GM21723 (cell line): ENCODE measurements at regions not wholly inside any gene's neighbourhood (a gene's known extent, or its start where the extent isn't known, plus 50 kb on each side); places are given as distances from the start of the nearest gene placed in this dataset.

Experiments
- ATAC-seq: cut with Tn5 transposase; IDR thresholded peaks from one replicate; pipeline ENCODE4 v1.9.1; 2021; ENCODE audit warnings: mild to moderate bottlenecking, moderate library complexity; ENCODE audit not compliant: unreplicated experiment

DNA sequence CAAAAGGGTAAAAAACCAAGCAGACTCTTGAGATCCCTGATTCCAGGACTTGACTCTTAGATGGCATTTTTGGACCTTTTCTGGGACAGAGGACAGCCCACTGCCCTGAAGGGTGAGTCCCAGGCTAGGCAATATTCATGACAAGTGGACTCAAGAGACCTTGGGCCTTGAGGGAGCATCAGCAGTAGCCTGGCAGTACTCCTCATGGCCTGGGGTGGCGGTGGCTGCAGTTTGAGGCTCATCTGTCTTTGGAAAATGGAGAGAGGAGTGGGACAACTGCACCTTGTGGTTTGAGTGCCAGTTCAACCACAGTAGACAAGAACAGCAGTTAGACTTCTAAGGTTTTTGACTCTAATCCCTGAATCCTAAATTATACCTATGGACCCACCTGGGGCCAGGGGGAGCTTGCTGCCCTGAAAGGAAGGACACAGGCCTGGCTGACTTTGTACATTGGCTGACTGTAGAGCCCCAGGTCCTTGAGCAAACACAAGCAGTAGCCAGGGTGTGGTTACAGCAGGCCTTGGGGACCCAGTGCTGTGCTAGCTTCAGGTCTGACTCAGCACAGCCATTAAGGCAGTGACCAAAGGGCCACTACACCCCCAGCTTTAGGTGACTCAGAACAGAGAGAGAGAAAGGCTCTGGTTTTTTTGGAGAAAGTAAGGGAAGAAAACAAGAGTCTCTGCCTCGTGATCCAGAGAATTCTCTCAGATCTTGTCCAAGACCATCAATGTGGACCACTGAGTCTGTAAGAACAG is 1023.2 kb downstream of the KCNT2 start:
- no peak for ATAC-seq

DNA sequence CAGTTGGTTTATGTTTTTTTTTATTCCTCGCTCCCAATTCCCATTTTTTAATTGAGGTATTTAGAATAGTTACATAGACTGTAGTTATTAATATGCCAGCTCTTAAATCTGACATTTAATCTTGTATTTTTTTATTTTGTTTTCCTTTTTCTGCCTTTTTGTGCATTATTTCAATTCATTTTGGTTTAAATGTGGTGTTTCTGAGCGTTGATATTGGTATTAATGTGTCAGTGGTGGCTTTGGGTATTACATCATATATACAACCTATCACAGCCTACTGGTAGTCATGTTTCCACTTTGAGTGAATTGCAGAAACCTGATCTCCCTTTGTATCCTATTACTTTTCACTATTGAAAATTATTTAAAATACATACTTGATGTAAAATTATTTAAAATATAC is 1027.3 kb downstream of the KCNT2 start:
- ATAC-seq, result no peak

DNA sequence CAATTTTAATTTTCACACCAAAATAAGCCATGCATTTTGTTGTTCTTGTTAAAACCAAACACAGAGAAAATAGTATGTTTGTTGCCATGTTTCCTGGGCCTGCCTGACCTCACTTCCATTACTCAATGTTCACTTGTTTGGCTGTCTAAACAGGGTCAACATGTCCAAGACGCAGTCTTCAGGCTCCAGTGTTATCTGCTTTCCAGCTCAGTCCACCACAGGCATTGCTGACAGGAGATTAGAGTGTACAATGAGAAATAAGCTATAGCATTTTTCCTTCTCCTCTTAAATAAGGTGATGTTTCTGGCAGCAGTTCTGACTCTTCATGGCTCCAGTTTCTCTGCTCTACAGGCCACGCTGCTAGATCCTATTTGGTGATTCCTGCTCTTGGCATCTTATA is 1030.5 kb downstream of the KCNT2 start:
- no peak for ATAC-seq

DNA sequence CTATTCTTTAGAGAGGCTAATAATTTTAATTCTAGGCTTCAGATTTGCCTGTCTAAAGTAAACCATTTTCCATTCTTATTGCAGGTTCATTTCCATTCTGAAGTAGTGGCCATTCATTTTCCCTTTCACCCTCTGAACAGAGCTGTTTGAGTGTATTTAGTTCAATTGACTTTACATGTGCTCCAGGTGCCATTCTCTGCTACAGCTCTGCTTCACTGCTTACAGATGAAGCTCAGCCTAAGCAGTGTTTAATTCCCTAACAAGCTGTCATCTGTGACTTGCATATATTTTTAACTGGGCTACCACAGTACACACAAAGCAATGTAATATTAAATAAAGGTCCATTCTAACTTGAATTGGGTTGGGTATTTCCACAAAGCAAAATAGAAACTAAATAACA is 1031.6 kb downstream of the KCNT2 start:
- ATAC-seq, result no peak

DNA sequence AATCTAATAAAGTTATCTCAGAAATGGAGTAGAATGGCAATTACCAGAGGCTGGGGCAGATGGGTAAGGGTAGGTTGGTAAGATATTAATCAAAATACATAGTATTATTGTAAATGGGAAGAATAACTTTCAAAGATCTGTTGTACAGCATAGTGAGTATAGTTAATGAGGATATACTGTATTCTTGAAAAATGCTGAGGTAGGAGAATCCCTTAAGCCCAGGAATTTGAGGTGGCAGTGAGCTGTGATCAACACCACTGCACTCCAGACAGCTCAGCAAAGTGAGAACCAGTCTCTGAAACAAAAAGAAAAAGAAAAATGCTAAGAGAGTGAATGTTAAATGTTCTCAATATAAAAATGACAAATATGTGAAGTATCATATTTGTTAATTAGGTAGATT is 1033.7 kb downstream of the KCNT2 start:
- ATAC-seq, result no peak

DNA sequence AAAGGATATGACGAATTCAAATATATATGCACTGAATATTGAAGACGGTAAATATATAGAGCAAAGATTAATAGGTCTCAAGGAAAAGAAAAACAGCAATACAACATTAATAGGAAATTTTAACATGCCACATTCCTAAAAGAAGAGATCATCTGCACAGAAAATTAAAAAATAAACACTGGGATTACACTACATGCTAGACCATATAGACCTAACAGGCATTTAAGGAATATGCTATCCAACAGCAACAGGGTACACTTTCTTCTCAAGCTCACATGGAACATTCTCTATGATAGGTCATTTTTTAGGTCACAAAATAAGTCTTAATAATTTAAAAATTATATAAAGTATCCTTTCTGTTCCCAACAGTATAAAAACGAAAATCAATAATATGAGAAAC is 1038.3 kb downstream of the KCNT2 start:
- no peak for ATAC-seq

DNA sequence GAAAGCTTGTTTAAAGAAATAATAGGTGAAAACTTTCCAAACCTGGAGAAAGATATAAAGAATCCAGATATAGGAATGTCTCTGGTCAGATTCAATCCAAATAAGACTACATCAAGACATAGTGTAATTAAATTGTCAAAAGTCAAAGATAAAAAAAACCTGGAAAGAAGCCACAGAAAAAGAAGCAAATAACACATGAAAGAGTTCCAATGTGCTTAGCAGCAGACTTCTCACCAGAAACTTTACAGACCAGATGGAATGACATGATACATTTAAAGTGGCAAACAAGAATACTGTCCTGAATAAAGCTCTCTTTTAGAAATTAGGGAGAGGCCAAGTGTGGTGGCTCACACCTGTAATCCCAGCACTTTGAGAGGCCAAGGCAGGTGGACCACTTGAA is 1039.9 kb downstream of the KCNT2 start:
- ATAC-seq, result no peak

DNA sequence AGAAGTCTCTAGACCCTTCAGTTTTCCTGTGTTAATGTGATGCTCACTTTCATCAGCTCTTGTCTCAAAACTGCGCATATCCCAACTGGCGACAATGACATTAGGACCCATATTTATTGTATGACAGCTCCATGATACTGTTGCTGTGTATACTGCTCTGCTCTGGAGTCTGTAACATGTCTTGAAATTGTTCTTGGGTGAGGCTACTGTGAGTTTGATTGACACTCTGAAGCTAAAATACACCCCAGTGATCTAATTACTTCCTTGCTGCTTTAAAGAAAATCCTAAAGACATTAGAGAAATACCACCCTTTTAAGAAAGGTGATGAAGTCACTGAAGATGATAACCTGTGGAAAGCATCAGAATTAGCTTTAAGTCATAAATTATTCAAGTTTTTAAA is 1046.2 kb downstream of the KCNT2 start:
- ATAC-seq, result no peak

DNA sequence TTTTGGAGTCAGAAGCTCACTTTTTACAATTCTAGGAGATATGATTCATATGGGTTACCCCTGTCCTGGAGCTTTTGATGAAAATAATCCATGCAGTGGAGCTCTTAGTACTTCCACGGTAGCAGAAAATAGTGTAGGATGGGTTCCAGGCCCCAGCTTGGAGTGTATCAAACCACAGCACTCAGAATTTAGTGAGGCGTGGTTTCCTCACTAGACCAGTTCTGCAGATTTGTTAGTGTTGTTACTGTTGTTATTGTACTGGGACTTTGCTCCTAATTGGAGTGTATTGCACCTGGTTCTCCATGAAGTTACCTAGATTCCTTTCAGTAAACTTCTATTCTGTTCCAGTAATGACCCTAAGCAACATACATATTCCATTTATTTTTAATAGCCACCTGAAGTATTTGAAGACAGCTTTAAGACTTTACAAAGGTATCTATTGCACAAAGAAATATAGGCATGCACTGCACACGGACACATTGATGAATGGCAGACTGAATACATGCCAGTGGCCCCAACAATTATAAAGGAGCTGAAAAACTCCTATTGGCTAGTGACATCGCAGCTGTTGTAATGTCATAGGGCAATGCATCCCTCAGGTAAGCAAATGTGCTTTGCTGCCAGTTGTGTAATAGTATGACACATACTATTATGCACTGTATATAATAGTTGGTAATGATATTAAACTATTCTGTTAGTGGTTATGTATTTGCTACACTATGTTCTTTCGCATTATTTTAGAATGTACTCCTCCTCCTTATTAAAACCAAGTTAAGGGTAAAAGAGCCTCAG is 1058.0 kb downstream of the KCNT2 start:
- no peak for ATAC-seq

DNA sequence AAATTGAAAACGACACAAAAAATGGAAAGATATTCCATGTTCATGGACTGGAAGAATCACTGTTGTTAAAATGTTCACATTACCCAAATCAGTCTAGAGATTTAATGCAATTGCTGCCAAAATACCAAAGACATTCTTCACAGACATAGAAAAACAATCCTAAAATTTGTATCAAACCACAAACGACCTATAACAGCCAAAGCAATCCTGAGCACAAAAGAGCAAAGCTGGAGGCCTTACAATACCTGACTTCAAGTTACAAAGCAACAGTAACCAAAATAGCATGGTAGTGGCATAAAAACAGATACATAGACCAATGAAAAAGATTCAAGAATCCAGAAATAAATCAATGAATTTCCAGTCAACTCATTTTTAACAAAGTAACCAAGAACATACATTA is 1077.3 kb downstream of the KCNT2 start:
- ATAC-seq, result no peak

DNA sequence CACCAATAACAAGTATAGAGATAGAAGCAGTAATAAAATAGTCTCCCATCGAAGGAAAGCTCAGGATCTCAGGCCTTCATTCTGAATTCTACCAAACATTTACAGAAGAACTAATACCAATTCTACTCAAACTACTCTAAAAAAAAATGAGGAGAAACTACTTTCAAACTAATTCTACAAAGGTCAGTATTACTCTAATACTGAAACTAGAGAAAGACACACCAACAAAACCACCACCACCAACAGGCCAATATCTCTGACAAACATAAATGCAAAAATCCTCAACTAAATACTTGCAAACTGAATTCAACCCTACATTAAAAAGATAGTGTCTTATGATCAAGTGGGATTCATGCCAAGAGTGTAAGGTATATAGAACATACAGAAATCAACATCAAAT is 1078.4 kb downstream of the KCNT2 start:
- no peak for ATAC-seq

DNA sequence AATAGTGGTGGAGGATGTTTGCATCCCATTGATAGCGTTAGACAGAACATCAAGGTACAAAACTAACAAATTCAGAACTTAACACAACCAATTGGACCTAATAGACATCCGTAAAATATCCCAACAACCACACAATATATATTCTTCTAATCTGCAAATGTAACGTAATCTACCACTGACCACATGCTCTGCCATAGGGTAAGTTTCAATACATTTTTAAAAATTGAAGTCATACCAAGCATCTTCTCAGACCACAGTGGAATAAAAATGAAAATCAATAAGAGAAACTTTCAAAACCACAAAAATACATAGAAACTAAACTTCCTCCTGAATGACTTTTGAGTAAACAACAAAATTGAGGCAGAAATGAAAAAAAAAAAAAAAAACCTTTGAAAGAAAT is 1087.5 kb downstream of the KCNT2 start:
- ATAC-seq, result no peak

DNA sequence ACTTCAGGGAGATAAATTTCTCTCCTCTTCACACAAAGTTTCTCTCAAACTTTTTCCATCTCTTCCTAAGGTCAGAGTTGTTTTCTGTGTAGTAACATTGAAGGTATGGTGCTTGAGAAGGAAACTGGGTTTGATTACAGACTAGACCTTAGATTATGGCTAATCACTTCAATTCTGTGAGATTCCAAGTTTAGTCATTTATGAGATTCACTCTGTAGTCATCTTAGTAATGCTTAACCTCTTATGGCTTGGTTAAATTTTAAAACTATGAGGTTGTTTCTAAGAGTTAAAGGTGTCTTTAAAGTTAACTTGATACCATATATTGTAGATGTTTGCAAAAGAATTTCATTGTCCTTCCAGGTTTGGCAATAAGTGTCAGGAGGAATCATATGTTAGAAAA is 1092.2 kb downstream of the KCNT2 start:
- no peak for ATAC-seq

DNA sequence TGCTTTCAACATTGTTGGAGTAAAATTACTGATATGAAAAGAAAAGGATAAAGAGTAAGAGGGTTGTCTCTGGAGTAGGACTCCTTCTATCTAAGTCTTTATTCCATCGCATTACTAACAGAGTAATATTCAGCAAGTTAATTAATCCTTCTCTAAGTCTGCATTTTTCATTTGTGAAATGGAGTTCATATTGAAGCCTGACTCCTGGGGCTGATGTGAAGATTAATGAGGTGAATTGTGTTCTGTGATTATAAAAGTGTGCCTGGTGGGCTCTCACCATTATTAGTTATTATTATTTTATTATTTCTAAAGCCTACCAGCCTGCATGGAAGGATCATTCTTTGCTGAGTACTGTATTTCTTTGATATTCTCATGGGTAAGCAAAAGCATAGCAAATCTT is 1096.7 kb downstream of the KCNT2 start:
- ATAC-seq, result no peak

DNA sequence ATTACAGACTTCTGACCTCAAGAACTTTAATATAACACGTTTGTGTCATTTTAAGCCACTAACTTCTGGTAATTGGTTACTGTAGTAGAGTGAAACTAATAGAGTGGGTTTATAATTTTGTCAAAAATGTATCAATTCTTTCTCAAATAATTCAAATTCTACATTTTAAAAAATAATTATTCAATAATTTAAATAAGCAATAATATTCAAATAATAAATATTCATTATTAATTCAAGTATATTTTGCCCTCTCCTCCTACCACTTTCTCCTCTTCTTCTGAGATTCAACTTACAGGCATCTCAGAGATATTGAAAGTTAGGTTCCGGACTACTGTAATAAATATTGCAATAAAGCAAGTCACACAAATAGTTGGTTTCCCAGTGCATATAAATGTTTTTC is 1107.1 kb downstream of the KCNT2 start:
- ATAC-seq, result no peak

DNA sequence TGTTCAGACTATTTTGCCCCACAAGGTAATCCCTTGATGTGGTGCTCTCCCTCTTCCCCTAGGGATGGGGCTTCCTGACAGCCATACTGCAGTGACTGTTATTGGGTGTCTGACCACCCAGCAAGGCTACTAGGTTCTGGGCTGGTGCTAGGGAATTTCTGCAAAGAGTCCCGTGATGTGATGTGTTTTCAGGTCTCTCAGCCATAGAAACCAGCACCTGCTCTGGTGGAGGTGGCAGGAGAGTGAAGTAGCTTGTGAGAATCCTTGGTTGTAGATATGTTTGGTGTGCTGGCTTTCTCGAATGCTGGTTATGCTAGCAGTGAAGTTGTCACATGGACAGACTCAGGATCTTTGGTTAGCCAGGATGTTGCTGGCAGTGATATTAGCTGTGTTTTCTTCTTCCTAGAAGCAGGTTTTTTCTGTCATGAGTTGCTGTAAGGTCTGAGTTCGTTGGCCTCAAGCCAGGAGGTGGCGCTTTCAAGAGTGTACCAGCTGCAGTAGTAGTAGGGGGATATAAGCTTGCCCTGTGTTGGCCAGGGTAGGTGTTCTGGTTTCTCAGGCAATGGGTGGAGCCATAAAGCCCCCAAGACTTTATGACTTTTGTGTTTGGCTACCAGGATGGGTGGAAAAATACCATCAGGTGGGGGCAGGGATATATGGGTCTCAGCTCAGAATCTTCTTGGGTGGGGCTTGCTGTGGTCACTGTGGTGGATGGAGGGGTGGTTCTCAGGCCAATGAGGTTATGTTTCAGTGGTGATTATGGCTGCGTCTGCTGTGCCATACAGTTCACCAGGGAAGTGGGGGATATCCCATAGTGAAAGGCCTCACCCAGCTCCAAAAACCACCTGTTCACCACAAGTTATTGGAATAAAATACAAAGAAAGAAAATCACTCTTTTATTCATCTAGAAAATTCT is 1112.3 kb downstream of the KCNT2 start:
- ATAC-seq, result no peak

DNA sequence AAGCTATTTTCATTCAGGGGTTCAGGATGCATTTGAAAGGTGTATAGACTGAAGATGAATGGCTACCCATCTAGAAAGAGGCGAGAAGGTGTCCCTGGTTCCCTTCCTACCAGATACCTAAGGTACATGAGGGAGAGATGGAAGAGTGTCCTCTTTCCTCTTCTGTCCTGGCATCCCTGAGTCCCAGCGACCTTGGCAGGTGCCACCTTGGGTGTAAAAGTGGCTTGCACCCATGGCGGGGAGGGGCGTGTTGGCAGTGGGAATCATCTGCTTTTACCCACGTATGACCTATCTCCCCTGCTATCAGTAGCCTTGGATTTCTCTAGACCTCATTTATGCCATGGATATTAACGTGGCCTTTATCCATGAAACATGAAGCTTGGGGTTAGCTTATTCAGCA is 1126.1 kb downstream of the KCNT2 start:
- no peak for ATAC-seq

DNA sequence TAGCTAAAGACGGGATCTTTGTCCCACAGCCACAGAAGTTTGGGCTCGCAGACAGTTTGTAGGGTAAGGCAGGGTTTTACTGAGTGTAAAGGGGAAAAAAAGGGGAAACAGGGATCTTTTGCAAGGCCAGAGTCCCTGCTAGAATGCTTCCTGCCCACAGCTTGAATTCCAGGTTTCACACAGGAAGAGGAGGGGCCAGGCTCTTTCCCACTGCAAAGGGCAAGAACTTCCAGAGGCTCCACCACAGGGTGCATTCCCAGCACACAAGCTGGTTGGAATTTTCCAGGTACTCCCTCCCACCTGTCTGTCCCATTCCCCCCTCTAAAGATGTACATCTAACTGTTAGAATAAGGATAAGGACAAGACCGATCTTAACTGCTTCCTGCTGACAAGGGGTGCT is 1126.9 kb downstream of the KCNT2 start:
- ATAC-seq, result no peak

DNA sequence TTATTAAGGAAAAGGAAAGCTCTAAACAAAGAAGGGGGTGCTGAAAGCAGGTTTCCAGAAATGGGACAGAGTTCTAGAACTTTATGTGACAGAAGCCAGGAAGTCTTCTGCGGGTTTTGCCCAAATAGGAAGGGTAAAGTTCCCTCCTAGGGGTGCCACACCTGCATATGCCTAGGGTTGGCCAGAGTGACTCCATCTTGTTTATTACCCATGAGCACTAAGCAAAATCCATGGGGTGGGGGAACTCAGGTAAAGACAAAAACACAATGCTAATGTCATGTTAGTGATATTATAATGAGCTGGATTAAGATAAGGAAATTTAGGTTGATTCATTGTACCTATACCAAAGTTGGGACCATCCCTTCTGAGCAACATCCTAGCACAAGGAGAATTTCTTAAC is 1132.7 kb downstream of the KCNT2 start:
- no peak for ATAC-seq

DNA sequence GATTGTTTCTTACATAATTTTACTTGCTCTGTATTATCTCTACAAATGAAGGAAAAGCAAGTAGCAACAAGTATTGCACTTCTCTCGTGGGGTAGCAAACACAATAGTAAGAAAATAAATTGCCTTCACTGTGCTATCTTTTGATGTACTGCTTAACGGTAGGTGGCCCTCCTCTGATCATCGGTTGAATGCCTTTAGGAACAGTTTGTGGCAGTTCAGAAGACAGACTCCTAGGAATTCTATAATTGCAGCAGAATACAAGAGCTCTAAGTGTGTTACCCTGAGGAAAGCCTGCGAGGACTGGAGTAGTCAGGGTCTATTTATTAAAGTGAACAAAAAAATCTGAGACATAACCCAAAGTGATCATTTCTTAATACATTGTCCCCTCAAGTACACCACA is 1135.9 kb downstream of the KCNT2 start:
- ATAC-seq, result no peak

DNA sequence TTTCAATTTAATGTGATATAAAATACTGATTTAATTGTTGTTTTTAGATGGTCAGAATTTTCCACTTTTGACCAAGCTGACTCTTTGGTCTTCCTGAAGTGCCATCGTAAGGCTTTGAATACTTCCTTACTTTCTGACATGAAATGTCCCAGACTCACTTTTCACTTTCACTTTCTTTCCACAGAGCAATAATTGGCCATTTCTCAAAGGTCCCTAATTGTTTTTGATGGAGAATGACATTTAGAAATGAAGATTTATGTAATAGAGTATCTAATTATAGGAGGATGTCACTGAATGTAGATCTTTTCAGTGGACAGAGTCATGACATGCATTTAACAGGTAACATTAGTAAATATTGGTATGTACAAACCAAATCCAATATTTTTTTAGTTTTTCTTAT is 1141.6 kb downstream of the KCNT2 start:
- ATAC-seq, result no peak

DNA sequence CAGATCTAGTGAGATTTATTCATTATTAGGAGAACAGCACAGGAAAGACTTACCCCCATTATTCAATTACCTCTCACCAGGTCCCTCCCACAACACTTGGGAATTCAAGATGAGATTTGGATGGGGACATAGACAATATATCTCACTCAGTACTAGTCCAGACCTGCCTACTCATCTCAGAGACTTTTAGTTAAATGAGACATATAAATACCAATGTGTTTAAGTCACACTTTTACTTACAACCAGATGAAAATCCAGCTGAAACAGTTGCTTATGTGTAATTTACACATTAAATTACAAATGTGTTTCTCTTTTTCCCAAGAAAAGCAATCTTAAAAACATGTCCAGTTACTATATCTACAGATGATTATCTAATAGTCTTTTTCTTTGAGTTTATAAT is 1145.6 kb downstream of the KCNT2 start:
- no peak for ATAC-seq
